Skeletal muscle tissue (tissue), 3 donors: ENCODE measurements at regions not wholly inside any gene's neighbourhood (a gene's known extent, or its start where the extent isn't known, plus 50 kb on each side); places are given as distances from the start of the nearest gene placed in this dataset.

ENCODE experiments used
- H3K27ac ChIP-seq: one replicate; pipeline ENCODE4 v1.7.0; 2013; ENCODE audit warnings: mild to moderate bottlenecking, low read depth, low read length, inconsistent platforms
- H3K27me3 ChIP-seq, 3 donors: one replicate each; pipeline ENCODE4 v1.7.0; 2013; ENCODE audit warnings: low read length in 3 of 3; ENCODE audit not compliant: control insufficient read depth in 3 of 3, insufficient read depth in 3 of 3
- H3K36me3 ChIP-seq, 3 donors: one replicate each; pipeline ENCODE4 v1.7.0; 2013; ENCODE audit warnings: low read length in 3 of 3; ENCODE audit not compliant: control insufficient read depth in 3 of 3, insufficient read depth in 3 of 3
- H3K4me1 ChIP-seq, 3 donors: one replicate each; pipeline ENCODE4 v1.7.0; 2013; ENCODE audit warnings: low read length in 3 of 3, mild to moderate bottlenecking in 3 of 3; ENCODE audit not compliant: control insufficient read depth in 3 of 3, insufficient read depth in 3 of 3
- H3K4me3 ChIP-seq, 3 donors: one replicate each; pipeline ENCODE4 v1.7.0; 2013; ENCODE audit warnings: low read length in 3 of 3
- H3K9ac ChIP-seq, 3 donors: one replicate each; pipeline ENCODE4 v1.7.0; 2013; ENCODE audit warnings: low read length in 3 of 3, mild to moderate bottlenecking in 3 of 3, moderate library complexity in 2 of 3, low read depth in 1 of 3
- H3K9me3 ChIP-seq, 3 donors: one replicate each; pipeline ENCODE4 v1.7.0; 2013; ENCODE audit warnings: low read length in 3 of 3; ENCODE audit not compliant: control insufficient read depth in 3 of 3
- donor health status: Osteomylitis.

GRCh38 chr5:74188351-74189105, 452.0 kb downstream of the ENC1 start:
- Histone ChIP-seq H3K4me1 (peaks cover 5 to 19% (median 17%) of the 10 kb centered on the region in 3 donors), H3K27ac (no peak overlapping the region), H3K4me3 (no peak overlapping the region), H3K36me3 (no peaks in the 10 kb centered on the region), H3K27me3 (no peaks in the 10 kb centered on the region), H3K9me3 (no peaks in the 10 kb centered on the region), H3K9ac (no peak overlapping the region)

- Histone ChIP-seq H3K4me1 (peaks cover 5 to 26% (median 20%) of the 10 kb centered on the region in 3 donors), H3K36me3 (no peaks in the 10 kb centered on the region), H3K27ac (no peak overlapping the region), H3K27me3 (no peaks in the 10 kb centered on the region), H3K4me3 (no peak overlapping the region), H3K9ac (no peak overlapping the region), H3K9me3 (no peaks in the 10 kb centered on the region)
These were observed 452.8 kb downstream of the ENC1 start for GRCh38 chr5:74187757-74188156.

GRCh38 chr5:74186356-74187315, 453.9 kb downstream of the ENC1 start:
- Histone ChIP-seq H3K36me3 (no peaks in the 10 kb centered on the region), H3K27me3 (no peaks in the 10 kb centered on the region), H3K9ac (no peak overlapping the region), H3K27ac (no peak overlapping the region), H3K4me1 (peaks cover 5 to 28% (median 22%) of the 10 kb centered on the region in 3 donors), H3K9me3 (no peaks in the 10 kb centered on the region), H3K4me3 (no peak overlapping the region)

GRCh38 chr5:74185599-74185998, 454.9 kb downstream of the ENC1 start:
- Histone ChIP-seq H3K4me3 (no peak overlapping the region), H3K4me1 (peaks cover 5 to 28% (median 22%) of the 10 kb centered on the region in 3 donors), H3K36me3 (no peaks in the 10 kb centered on the region), H3K9ac (no peak overlapping the region), H3K9me3 (no peaks in the 10 kb centered on the region), H3K27ac (no peak overlapping the region), H3K27me3 (no peaks in the 10 kb centered on the region)

- Histone ChIP-seq H3K27ac (no peak overlapping the region), H3K4me1 (peaks cover 5 to 28% (median 22%) of the 10 kb centered on the region in 3 donors), H3K9ac (no peak overlapping the region), H3K9me3 (no peaks in the 10 kb centered on the region), H3K4me3 (no peak overlapping the region), H3K27me3 (no peaks in the 10 kb centered on the region), H3K36me3 (no peaks in the 10 kb centered on the region)
These were observed 455.9 kb downstream of the ENC1 start for GRCh38 chr5:74184649-74185048.

GRCh38 chr5:74183041-74183440, 457.5 kb downstream of the ENC1 start:
- peak overlapping the region in 1 of 3 donors; percentile 8 for H3K4me3 ChIP-seq
- H3K27me3 ChIP-seq = no peaks in the 10 kb centered on the region
- H3K9me3 ChIP-seq = no peaks in the 10 kb centered on the region
- no peak overlapping the region for H3K9ac ChIP-seq
- H3K27ac ChIP-seq = no peak overlapping the region
- H3K4me1 ChIP-seq = peaks cover 5 to 28% (median 22%) of the 10 kb centered on the region in 3 donors
- H3K36me3 ChIP-seq = no peaks in the 10 kb centered on the region

GRCh38 chr5:74182603-74183002, 457.9 kb downstream of the ENC1 start:
- Histone ChIP-seq H3K9me3 (no peaks in the 10 kb centered on the region), H3K27ac (no peak overlapping the region), H3K4me1 (peaks cover 5 to 28% (median 22%) of the 10 kb centered on the region in 3 donors), H3K4me3 (no peak overlapping the region), H3K36me3 (no peaks in the 10 kb centered on the region), H3K9ac (no peak overlapping the region), H3K27me3 (no peaks in the 10 kb centered on the region)

GRCh38 chr5:74179701-74180100, 460.8 kb downstream of the ENC1 start:
- H3K36me3 ChIP-seq = no peaks in the 10 kb centered on the region
- H3K4me3 ChIP-seq = no peak overlapping the region
- no peak overlapping the region for H3K9ac ChIP-seq
- peaks cover under 1 to 19% (median 15%) of the 10 kb centered on the region in 3 donors for H3K4me1 ChIP-seq
- H3K9me3 ChIP-seq = no peaks in the 10 kb centered on the region
- H3K27ac ChIP-seq = no peak overlapping the region
- H3K27me3 ChIP-seq = no peaks in the 10 kb centered on the region

- Histone ChIP-seq H3K4me3 (no peak overlapping the region), H3K27ac (no peak overlapping the region), H3K9ac (no peak overlapping the region), H3K36me3 (no peaks in the 10 kb centered on the region), H3K9me3 (no peaks in the 10 kb centered on the region), H3K4me1 (peaks cover 0 to 17% (median 12%) of the 10 kb centered on the region in 3 donors), H3K27me3 (no peaks in the 10 kb centered on the region)
These were observed 461.3 kb downstream of the ENC1 start for GRCh38 chr5:74179179-74179578.

GRCh38 chr5:74177961-74178360, 462.6 kb downstream of the ENC1 start:
- Histone ChIP-seq H3K36me3 (no peaks in the 10 kb centered on the region), H3K27me3 (no peaks in the 10 kb centered on the region), H3K27ac (no peak overlapping the region), H3K4me3 (no peak overlapping the region), H3K9me3 (no peaks in the 10 kb centered on the region), H3K9ac (no peak overlapping the region), H3K4me1 (peaks cover 0 to 7% (median 2%) of the 10 kb centered on the region in 3 donors)
